Transverse colon (tissue), 3 donors: ENCODE measurements at regions not wholly inside any gene's neighbourhood (a gene's known extent, or its start where the extent isn't known, plus 50 kb on each side); places are given as distances from the start of the nearest gene placed in this dataset.

Experiments
- EP300 ChIP-seq: sonication (generic); formaldehyde crosslinking; IDR thresholded peaks from one replicate; pipeline ENCODE4 v1.6.1; 2017; ENCODE audit warnings: antibody characterized with exemption, low read depth
- TF ChIP-seq, protein P1 (sequence below), 5 experiments: fragments of 200-600 bp in 3 of 5; fragments of 450-650 bp in 2 of 5; sonication (generic) in 3 of 5; IDR thresholded peaks; 1 replicate in 2 of 5; 2 replicates in 3 of 5; pipeline ENCODE4 v1.5.1; 2016 to 2017; ENCODE audit warnings: antibody characterized with exemption in 5 of 5, inconsistent platforms in 3 of 5, mild to moderate bottlenecking in 2 of 5, moderate library complexity in 1 of 5

DNA sequence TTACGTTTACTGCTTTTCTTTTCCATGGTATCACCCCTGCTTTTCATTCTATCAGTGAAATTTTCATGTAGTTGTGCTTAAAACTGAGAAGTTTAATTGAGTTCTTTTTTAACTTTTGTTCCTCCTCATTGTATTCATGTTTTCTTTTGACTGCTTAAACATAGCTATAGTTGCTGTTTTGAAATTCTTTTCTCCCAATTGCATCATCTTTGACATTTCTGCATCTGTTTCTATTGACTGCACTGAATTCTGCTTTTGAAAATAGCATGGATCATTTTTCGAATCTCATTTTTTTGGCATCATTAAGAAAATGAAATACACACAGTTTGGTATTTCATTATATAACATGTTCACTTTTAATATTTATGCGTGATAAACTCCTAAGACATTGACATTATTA lies 694.9 kb downstream of the MECOM start:
- TF ChIP-seq, protein P1, sequence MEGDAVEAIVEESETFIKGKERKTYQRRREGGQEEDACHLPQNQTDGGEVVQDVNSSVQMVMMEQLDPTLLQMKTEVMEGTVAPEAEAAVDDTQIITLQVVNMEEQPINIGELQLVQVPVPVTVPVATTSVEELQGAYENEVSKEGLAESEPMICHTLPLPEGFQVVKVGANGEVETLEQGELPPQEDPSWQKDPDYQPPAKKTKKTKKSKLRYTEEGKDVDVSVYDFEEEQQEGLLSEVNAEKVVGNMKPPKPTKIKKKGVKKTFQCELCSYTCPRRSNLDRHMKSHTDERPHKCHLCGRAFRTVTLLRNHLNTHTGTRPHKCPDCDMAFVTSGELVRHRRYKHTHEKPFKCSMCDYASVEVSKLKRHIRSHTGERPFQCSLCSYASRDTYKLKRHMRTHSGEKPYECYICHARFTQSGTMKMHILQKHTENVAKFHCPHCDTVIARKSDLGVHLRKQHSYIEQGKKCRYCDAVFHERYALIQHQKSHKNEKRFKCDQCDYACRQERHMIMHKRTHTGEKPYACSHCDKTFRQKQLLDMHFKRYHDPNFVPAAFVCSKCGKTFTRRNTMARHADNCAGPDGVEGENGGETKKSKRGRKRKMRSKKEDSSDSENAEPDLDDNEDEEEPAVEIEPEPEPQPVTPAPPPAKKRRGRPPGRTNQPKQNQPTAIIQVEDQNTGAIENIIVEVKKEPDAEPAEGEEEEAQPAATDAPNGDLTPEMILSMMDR (IDR thresholded peaks at IDR 0.05): no peak
- TF ChIP-seq EP300: no peak
